ENCODE measurements at regions not wholly inside any gene's neighbourhood (a gene's known extent, or its start where the extent isn't known, plus 50 kb on each side); places are given as distances from the start of the nearest gene placed in this dataset.

GRCh38 chr10:62671104-62671503, 133.4 kb upstream of the ADO start:
- Histone ChIP-seq H3K9me2 (replicated peaks; ENCODE audit: low read length) (peaks cover 6% of the 10 kb centered on the region; the same call in 1 of the 2 replicates), H3K27me3 (ENCODE audit: low read length) (no peaks in the 10 kb centered on the region), H2AFZ (ENCODE audit: low read length) (no peak overlapping the region), H3K4me1 (ENCODE audit: insufficient read depth, low read length) (no peaks in the 10 kb centered on the region), H3K9ac (ENCODE audit: low read length) (no peak overlapping the region), H3K4me3 (ENCODE audit: low read length) (no peak overlapping the region), H3F3A (ENCODE audit: low read length, unreplicated experiment) (no peaks in the 10 kb centered on the region), H4K20me1 (ENCODE audit: low read length) (no peaks in the 10 kb centered on the region), H3K36me3 (ENCODE audit: low read depth, low read length) (no peaks in the 10 kb centered on the region), H3K9me3 (ENCODE audit: low read length) (no peaks in the 10 kb centered on the region), H3K27ac (ENCODE audit: low read length) (no peak overlapping the region), H3K79me2 (ENCODE audit: low read length) (no peaks in the 10 kb centered on the region), H3K4me2 (ENCODE audit: low read length) (no peak overlapping the region)
- TF ChIP-seq EZH2 (IDR thresholded peaks at IDR 0.05; ENCODE audit: low read length, unreplicated experiment) (no peak), EZH2phosphoT487 (IDR thresholded peaks at IDR 0.05; ENCODE audit: borderline replicate concordance, low read length) (no peak), CTCF (conservative IDR thresholded peaks at IDR 0.05; ENCODE audit: low read depth, low read length) (no peak)
- no peak for ATAC-seq
- intact Hi-C loops (cut with micrococcal nuclease): no loop called here
- no TSS peak for BruUV-seq (replicated peaks)
- POLR2A ChIA-PET (ENCODE audit: unreplicated experiment): no interaction called here
- DNase-seq: no peak
- CTCF ChIA-PET: interaction anchor here (0.6 kb wide), 2 partner anchors 25 to 555 kb away, joined by 3 to 12 read pairs; no protein-coding TSS in a partner anchor

- no peak for DNase-seq
These were observed 123.1 kb upstream of the ADO start for GRCh38 chr10:62681211-62681940.

More at GRCh38 chr10:62681211-62681940, 123.1 kb upstream of the ADO start:
- Histone ChIP-seq H3K27me3 (ENCODE audit: low read length) (no peaks in the 10 kb centered on the region), H3K4me3 (ENCODE audit: low read length) (no peak overlapping the region), H3K9ac (ENCODE audit: low read length) (no peak overlapping the region), H3K9me3 (ENCODE audit: low read length) (peaks cover 11% of the 10 kb centered on the region; the same call in 1 of the 2 replicates), H3K9me2 (replicated peaks; ENCODE audit: low read length) (no peaks in the 10 kb centered on the region), H2AFZ (ENCODE audit: low read length) (no peak overlapping the region), H3K4me1 (ENCODE audit: insufficient read depth, low read length) (no peaks in the 10 kb centered on the region), H4K20me1 (ENCODE audit: low read length) (no peaks in the 10 kb centered on the region), H3K36me3 (ENCODE audit: low read depth, low read length) (peaks cover 3% of the 10 kb centered on the region; the same call in 1 of the 2 replicates), H3K27ac (ENCODE audit: low read length) (no peak overlapping the region), H3F3A (ENCODE audit: low read length, unreplicated experiment) (no peaks in the 10 kb centered on the region), H3K79me2 (ENCODE audit: low read length) (no peaks in the 10 kb centered on the region), H3K4me2 (ENCODE audit: low read length) (no peak overlapping the region)
- TF ChIP-seq EZH2 (IDR thresholded peaks at IDR 0.05; ENCODE audit: low read length, unreplicated experiment) (no peak), CTCF (conservative IDR thresholded peaks at IDR 0.05; ENCODE audit: low read depth, low read length) (peak; percentile 38), EZH2phosphoT487 (IDR thresholded peaks at IDR 0.05; ENCODE audit: borderline replicate concordance, low read length) (no peak)
- ChIA-PET CTCF (interaction anchor here (0.6 kb wide), 1 partner anchor 212 kb away, joined by 5 read pairs; no protein-coding TSS in a partner anchor), POLR2A (ENCODE audit: unreplicated experiment) (no interaction called here)
- intact Hi-C loops (cut with micrococcal nuclease): no loop called here
- ATAC-seq: peak; percentile 63; the same call in 1 of the 2 replicates
- no TSS peak for BruUV-seq (replicated peaks)
